ENCODE measurements at regions not wholly inside any gene's neighbourhood (a gene's known extent, or its start where the extent isn't known, plus 50 kb on each side); places are given as distances from the start of the nearest gene placed in this dataset.

- Histone ChIP-seq H3K27ac (ENCODE audit: low read depth in 2 of 2, low read length in 1 of 2) (no peak overlapping the region), H3K4me3 (ENCODE audit: low read depth in 2 of 2, low read length in 1 of 2) (no peak overlapping the region), H3K4me1 (ENCODE audit: control insufficient read depth in 1 of 2, insufficient read depth in 2 of 2, low read depth in 1 of 2, low read length in 1 of 2) (no peaks in the 10 kb centered on the region; a peak in 1 of 4 replicates), H3K4me2 (no peak overlapping the region), H2AFZ (ENCODE audit: low read depth) (no peak overlapping the region), H3K79me2 (ENCODE audit: insufficient read depth) (no peaks in the 10 kb centered on the region), H3K27me3 (ENCODE audit: insufficient read depth) (no peaks in the 10 kb centered on the region), H3K9ac (no peak overlapping the region), H3F3A (replicated peaks; ENCODE audit: insufficient read depth) (no peaks in the 10 kb centered on the region), H3K9me3 (no peaks in the 10 kb centered on the region), H3K9me2 (no peaks in the 10 kb centered on the region), H4K20me1 (ENCODE audit: insufficient read depth) (no peaks in the 10 kb centered on the region), H3K36me3 (replicated peaks in 1 of 2; ENCODE audit: control insufficient read depth in 1 of 2, insufficient read depth in 2 of 2, low read length in 1 of 2) (no peaks in the 10 kb centered on the region)
- ChIA-PET CTCF (interaction anchor here (1.3 kb wide), 1 partner anchor 10 kb away, joined by 3 read pairs; no protein-coding TSS in a partner anchor), POLR2A (no interaction called here)
- 23% methylated on average over 3 of the region's 3 CpGs for WGBS (ENCODE audit: low lambda C conversion rate)
- DNase-seq = no peak
- TF ChIP-seq RAD21 (IDR thresholded peaks at IDR 0.05; ENCODE audit: low read length) = no peak
- TF ChIP-seq, protein P1, sequence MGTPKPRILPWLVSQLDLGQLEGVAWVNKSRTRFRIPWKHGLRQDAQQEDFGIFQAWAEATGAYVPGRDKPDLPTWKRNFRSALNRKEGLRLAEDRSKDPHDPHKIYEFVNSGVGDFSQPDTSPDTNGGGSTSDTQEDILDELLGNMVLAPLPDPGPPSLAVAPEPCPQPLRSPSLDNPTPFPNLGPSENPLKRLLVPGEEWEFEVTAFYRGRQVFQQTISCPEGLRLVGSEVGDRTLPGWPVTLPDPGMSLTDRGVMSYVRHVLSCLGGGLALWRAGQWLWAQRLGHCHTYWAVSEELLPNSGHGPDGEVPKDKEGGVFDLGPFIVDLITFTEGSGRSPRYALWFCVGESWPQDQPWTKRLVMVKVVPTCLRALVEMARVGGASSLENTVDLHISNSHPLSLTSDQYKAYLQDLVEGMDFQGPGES (IDR thresholded peaks at IDR 0.05; ENCODE audit: low read depth, low read length) = no peak
- no peak for TF ChIP-seq RFX5 (IDR thresholded peaks at IDR 0.05; ENCODE audit: low read length)
- TF ChIP-seq USF1 (IDR thresholded peaks at IDR 0.05; ENCODE audit: borderline replicate concordance, low read depth) = no peak
- no peak for TF ChIP-seq GABPA (IDR thresholded peaks at IDR 0.05; ENCODE audit: low read depth)
- TF ChIP-seq, protein P2, sequence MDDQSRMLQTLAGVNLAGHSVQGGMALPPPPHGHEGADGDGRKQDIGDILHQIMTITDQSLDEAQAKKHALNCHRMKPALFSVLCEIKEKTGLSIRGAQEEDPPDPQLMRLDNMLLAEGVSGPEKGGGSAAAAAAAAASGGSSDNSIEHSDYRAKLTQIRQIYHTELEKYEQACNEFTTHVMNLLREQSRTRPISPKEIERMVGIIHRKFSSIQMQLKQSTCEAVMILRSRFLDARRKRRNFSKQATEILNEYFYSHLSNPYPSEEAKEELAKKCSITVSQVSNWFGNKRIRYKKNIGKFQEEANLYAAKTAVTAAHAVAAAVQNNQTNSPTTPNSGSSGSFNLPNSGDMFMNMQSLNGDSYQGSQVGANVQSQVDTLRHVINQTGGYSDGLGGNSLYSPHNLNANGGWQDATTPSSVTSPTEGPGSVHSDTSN (IDR thresholded peaks at IDR 0.05) = no peak
- no peak for TF ChIP-seq TAF1 (IDR thresholded peaks at IDR 0.05; ENCODE audit: borderline replicate concordance, low read depth, low read length)
- no peak for TF ChIP-seq NFIC (IDR thresholded peaks at IDR 0.05; ENCODE audit: borderline replicate concordance)
- TF ChIP-seq TCF12 (IDR thresholded peaks at IDR 0.05) = no peak
- no peak for TF ChIP-seq EZH2phosphoT487 (IDR thresholded peaks at IDR 0.05; ENCODE audit: borderline replicate concordance, low read depth)
- no peak for TF ChIP-seq JUND (IDR thresholded peaks at IDR 0.05)
These were observed 82.5 kb upstream of the LCORL start for GRCh38 chr4:18103876-18104605.

GRCh38 chr4:18100657-18101056, 79.1 kb upstream of the LCORL start:
- H3K9ac ChIP-seq = no peak overlapping the region
- no peaks in the 10 kb centered on the region for H3K79me2 ChIP-seq (ENCODE audit: insufficient read depth)
- no peaks in the 10 kb centered on the region for H3K9me3 ChIP-seq
- H3K4me3 ChIP-seq (ENCODE audit: low read depth in 2 of 2, low read length in 1 of 2) = no peak overlapping the region
- no peaks in the 10 kb centered on the region for H3K9me2 ChIP-seq
- H3K27me3 ChIP-seq (ENCODE audit: insufficient read depth) = no peaks in the 10 kb centered on the region
- no peaks in the 10 kb centered on the region for H3K36me3 ChIP-seq (replicated peaks in 1 of 2; ENCODE audit: control insufficient read depth in 1 of 2, insufficient read depth in 2 of 2, low read length in 1 of 2)
- ChIA-PET POLR2A (interaction anchor here (0.6 kb wide), 1 partner anchor 1051 kb away, joined by 3 read pairs; no protein-coding TSS in a partner anchor), CTCF (interaction anchor here (1.1 kb wide), 1 partner anchor 78 kb away, joined by 3 read pairs; no protein-coding TSS in a partner anchor)
- no peak overlapping the region for H3K27ac ChIP-seq (ENCODE audit: low read depth in 2 of 2, low read length in 1 of 2)
- H3F3A ChIP-seq (replicated peaks; ENCODE audit: insufficient read depth) = no peaks in the 10 kb centered on the region
- DNase-seq = no peak
- no peaks in the 10 kb centered on the region for H4K20me1 ChIP-seq (ENCODE audit: insufficient read depth)
- H3K4me2 ChIP-seq = no peak overlapping the region
- 17% methylated on average over 4 of the region's 4 CpGs for WGBS (ENCODE audit: low lambda C conversion rate)
- H3K4me1 ChIP-seq (ENCODE audit: control insufficient read depth in 1 of 2, insufficient read depth in 2 of 2, low read depth in 1 of 2, low read length in 1 of 2) = no peaks in the 10 kb centered on the region
- no peak overlapping the region for H2AFZ ChIP-seq (ENCODE audit: low read depth)
- TF ChIP-seq SMC3 (IDR thresholded peaks at IDR 0.05; ENCODE audit: low read depth, low read length) (no peak), FOXM1 (IDR thresholded peaks at IDR 0.05; ENCODE audit: low read depth) (no peak), TAF1 (IDR thresholded peaks at IDR 0.05; ENCODE audit: borderline replicate concordance, low read depth, low read length) (no peak), MAX (IDR thresholded peaks at IDR 0.05; ENCODE audit: low read depth) (no peak), MEF2A (IDR thresholded peaks at IDR 0.05; ENCODE audit: borderline replicate concordance, low read depth) (no peak), FOSL2 (IDR thresholded peaks at IDR 0.05; ENCODE audit: borderline replicate concordance, low read depth) (no peak), JUND (IDR thresholded peaks at IDR 0.05) (no peak), GATA2 (CRISPR knock-in tag; IDR thresholded peaks at IDR 0.05) (no peak), GABPA (IDR thresholded peaks at IDR 0.05; ENCODE audit: low read depth) (no peak), EZH2phosphoT487 (IDR thresholded peaks at IDR 0.05; ENCODE audit: borderline replicate concordance, low read depth) (no peak), RXRA (IDR thresholded peaks at IDR 0.05; ENCODE audit: borderline replicate concordance, low read depth) (no peak), EP300 (IDR thresholded peaks at IDR 0.05; ENCODE audit: borderline replicate concordance in 1 of 2, low read depth in 1 of 2, low read length in 1 of 2) (no peak), RCOR1 (IDR thresholded peaks at IDR 0.05; ENCODE audit: low read length) (no peak), TCF12 (IDR thresholded peaks at IDR 0.05) (no peak), MXI1 (IDR thresholded peaks at IDR 0.05; ENCODE audit: low read depth, low read length) (no peak)
- TF ChIP-seq, protein P2 (IDR thresholded peaks at IDR 0.05) = no peak

All from SK-N-SH (cell line).